Neural crest cell (in vitro differentiated cells): ENCODE measurements at regions not wholly inside any gene's neighbourhood (a gene's known extent, or its start where the extent isn't known, plus 50 kb on each side); places are given as distances from the start of the nearest gene placed in this dataset.

Experiments
- DNase-seq: peaks from one replicate; pipeline ENCODE4 v3.0.0; 2021; ENCODE audit warnings: low read depth, mixed read lengths, low spot score
- H3K27ac Mint-ChIP-seq: one replicate; pipeline ENCODE4 v1.8.0; 2021; ENCODE audit warnings: mild to moderate bottlenecking, mixed read lengths; ENCODE audit not compliant: unreplicated experiment
- H3K27me3 Mint-ChIP-seq: 2 replicates; pipeline ENCODE4 v1.8.0; 2021; ENCODE audit warnings: low read depth, mild to moderate bottlenecking, mixed read lengths
- H3K36me3 Mint-ChIP-seq: 2 replicates; pipeline ENCODE4 v1.8.0; 2021; ENCODE audit warnings: low read depth, mild to moderate bottlenecking, mixed read lengths
- H3K4me1 Mint-ChIP-seq: 2 replicates; pipeline ENCODE4 v1.8.0; 2021; ENCODE audit warnings: mixed read lengths
- H3K4me3 Mint-ChIP-seq: one replicate; pipeline ENCODE4 v1.8.0; 2021; ENCODE audit warnings: mild to moderate bottlenecking, mixed read lengths
- H3K9me3 Mint-ChIP-seq: 2 replicates; pipeline ENCODE4 v1.8.0; 2021; ENCODE audit warnings: mixed read lengths
- TF ChIP-seq, protein P1 (sequence below): fragments of 200-600 bp; sonication (generic); conservative IDR thresholded peaks from 2 replicates; pipeline ENCODE4 v1.5.0; 2021; ENCODE audit warnings: antibody characterized with exemption, mild to moderate bottlenecking

DNA sequence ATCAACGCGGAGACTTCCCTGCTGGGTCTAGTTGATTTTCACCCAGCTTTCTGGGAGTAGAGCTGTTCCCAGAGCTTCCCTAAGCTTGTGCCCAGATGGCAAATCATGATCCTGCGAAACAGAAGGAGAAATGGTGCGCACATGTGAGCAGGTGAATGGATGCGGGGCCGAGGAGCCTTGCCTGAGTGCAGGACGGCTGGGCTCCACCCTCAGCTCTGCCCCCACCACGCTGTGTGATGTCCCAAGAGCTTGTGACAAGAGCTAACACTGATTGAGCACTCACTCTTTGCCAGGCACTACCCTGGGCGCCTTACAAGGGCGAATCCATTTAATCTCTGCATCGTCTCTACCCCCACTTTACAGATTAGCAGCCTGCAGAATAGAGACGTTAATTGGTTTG is 162.7 kb upstream of the RPL38 start:
- Mint-ChIP-seq H3K4me1 (peaks cover 12% of the 10 kb centered on the region), H3K9me3 (peaks cover 3% of the 10 kb centered on the region), H3K4me3 (no peak overlapping the region), H3K27me3 (no peaks in the 10 kb centered on the region), H3K27ac (no peak overlapping the region), H3K36me3 (no peaks in the 10 kb centered on the region)
- no peak for DNase-seq
- TF ChIP-seq, protein P1, sequence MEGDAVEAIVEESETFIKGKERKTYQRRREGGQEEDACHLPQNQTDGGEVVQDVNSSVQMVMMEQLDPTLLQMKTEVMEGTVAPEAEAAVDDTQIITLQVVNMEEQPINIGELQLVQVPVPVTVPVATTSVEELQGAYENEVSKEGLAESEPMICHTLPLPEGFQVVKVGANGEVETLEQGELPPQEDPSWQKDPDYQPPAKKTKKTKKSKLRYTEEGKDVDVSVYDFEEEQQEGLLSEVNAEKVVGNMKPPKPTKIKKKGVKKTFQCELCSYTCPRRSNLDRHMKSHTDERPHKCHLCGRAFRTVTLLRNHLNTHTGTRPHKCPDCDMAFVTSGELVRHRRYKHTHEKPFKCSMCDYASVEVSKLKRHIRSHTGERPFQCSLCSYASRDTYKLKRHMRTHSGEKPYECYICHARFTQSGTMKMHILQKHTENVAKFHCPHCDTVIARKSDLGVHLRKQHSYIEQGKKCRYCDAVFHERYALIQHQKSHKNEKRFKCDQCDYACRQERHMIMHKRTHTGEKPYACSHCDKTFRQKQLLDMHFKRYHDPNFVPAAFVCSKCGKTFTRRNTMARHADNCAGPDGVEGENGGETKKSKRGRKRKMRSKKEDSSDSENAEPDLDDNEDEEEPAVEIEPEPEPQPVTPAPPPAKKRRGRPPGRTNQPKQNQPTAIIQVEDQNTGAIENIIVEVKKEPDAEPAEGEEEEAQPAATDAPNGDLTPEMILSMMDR, result no peak

DNA sequence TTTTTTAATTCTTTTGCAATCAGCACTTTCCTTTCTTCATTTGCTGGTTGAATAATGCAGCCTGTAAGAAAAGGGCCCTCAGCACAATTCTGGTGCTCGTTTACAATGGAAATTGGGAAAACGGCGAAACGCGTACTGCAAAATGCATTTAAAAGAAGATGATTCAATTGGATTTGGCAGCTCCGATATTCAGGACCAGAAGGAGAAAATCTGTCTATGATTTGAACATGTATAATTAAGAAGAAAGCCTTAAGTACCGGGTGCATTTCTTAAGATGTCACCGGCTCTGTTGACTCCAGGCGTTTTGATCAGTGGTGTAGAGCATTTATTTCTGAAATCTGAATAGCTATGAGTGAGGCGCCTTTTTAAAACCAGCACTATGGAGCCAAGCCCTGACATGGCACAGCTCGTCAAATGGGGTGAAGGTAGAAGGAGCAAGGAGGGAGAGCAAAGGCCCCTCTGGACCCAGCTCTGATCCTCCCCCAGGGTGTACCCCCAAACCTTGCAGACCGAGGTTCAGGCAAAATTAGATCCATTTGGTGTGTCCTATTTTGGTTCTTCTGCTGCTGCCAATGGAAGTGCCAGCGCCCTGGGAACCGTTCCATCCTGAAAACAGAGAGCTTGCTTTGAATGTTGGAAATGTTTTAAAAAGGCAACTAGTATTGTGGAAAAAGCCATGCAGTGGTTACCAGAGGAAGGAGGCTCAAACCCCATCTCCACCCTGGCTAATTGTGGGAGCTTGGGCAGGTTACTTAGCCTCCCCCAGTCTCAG is 161.4 kb upstream of the RPL38 start:
- Mint-ChIP-seq H3K9me3 (peaks cover 3% of the 10 kb centered on the region), H3K4me3 (no peak overlapping the region), H3K36me3 (no peaks in the 10 kb centered on the region), H3K27me3 (no peaks in the 10 kb centered on the region), H3K27ac (no peak overlapping the region), H3K4me1 (peaks cover 16% of the 10 kb centered on the region)
- no peak for DNase-seq
- TF ChIP-seq, protein P1, result no peak

DNA sequence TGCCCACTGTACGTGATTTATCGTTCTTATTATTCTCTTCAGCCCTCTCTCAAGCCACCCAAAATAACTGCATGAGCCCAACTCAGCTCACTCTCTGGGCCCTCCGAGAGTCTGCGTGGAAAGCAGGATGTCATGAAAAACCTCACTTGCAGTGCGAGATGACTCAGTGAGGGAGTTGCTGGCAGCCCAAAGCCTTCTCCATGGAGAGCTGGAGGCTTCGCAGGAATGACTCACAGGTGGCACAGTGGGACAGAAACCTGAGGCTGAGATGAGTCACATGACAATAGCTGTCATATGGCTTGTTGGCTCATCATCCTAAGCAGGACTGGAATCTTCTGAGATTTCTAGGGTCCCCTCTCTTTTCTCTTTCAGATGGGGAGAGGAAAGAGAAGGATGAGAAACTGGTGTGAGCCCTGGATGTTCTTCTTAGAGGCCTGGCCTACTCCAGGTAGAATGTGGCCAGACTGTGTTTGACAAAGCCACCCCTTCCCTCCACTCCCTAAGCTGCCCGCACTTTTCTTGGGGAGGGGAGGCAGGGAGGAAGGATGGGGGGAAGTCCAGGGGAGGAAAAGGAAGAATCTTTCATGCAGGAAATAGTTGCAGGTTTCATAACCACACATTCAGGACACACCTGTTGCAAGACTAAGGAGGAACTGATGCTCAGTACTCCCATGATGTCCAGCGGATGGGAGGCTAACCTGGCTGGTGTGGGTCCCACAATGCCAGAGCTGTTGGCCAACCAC is 160.6 kb upstream of the RPL38 start:
- no peak overlapping the region for H3K27ac Mint-ChIP-seq
- DNase-seq, result no peak
- TF ChIP-seq, protein P1, result no peak
- H3K36me3 Mint-ChIP-seq, result no peaks in the 10 kb centered on the region
- H3K27me3 Mint-ChIP-seq, result no peaks in the 10 kb centered on the region
- peaks cover 3% of the 10 kb centered on the region for H3K9me3 Mint-ChIP-seq
- peaks cover 12% of the 10 kb centered on the region for H3K4me1 Mint-ChIP-seq
- H3K4me3 Mint-ChIP-seq, result no peak overlapping the region

DNA sequence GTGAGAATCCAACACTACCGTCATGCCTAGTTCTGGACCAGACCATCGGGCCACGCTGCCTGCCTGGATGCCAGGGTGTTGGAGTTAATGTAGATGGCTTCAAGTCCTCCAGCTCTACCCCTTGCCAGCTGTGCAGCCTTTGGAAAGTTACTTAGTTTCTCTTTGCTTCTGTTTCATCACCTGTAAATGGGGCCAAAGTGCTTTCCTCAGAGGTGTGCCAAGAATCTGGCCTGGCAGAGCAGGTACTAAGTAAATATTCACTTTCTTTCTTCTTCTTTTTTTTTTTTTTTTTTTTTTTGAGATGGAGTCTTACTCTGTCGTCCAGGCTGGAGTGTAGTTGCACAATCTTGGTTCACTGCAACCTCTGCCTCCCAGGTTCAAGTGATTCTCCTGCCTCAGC is 159.5 kb upstream of the RPL38 start:
- H3K4me1 Mint-ChIP-seq, result peaks cover 16% of the 10 kb centered on the region
- H3K36me3 Mint-ChIP-seq, result no peaks in the 10 kb centered on the region

DNA sequence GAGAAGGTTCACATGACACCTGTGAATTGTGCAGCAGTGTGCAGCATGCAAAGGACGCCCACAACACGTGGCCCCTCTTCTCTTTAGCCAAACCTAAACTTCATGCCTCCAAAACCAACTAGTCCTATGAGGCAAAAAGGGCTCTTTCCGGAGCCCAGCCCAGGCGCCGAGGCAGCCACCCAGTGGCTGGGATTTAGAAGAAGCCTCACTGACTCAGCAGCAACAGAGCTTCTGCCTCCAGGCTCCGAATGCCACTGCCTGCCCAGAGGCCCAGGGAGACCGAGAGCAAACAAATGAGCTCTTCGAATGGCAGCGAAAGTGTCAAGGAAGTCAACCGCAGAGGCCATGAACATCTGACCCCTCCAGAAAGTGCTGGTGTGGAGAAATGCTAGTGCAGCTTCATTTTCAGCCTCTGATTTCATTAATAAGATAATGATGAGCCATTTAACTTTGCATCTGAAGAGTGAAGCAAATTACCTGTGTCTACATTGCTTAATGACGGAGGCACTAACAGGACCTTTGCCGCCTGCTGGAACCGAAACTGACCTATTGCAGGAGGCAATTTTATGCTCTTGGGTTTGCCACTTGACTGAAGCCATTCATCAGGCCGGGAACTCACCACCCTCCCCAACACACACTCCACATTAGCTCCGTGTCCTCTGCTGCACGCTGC is 157.7 kb upstream of the RPL38 start:
- H3K36me3 Mint-ChIP-seq, result no peaks in the 10 kb centered on the region
- TF ChIP-seq, protein P1, result no peak
- H3K27me3 Mint-ChIP-seq, result no peaks in the 10 kb centered on the region
- peaks cover 3% of the 10 kb centered on the region for H3K9me3 Mint-ChIP-seq
- no peak overlapping the region for H3K27ac Mint-ChIP-seq
- peaks cover 16% of the 10 kb centered on the region for H3K4me1 Mint-ChIP-seq
- no peak for DNase-seq
- H3K4me3 Mint-ChIP-seq, result no peak overlapping the region

More for the DNA sequence above, 159.5 kb upstream of the RPL38 start:
- Mint-ChIP-seq H3K27ac (no peak overlapping the region), H3K27me3 (no peaks in the 10 kb centered on the region), H3K9me3 (peaks cover 3% of the 10 kb centered on the region), H3K4me3 (no peak overlapping the region)
- TF ChIP-seq, protein P1, result no peak
- no peak for DNase-seq
